NCI-H446 (cell line): ENCODE measurements at regions not wholly inside any gene's neighbourhood (a gene's known extent, or its start where the extent isn't known, plus 50 kb on each side); places are given as distances from the start of the nearest gene placed in this dataset.
A peak's percentile ranks its signal among the peaks of the same experiment; 100 is the strongest.

Experiments
- DNase-seq, 2 experiments: peaks; one replicate each; lab custom pipeline; 2025; lab: John Stamatoyannopoulos, UW

GRCh38 chr1:229819091-229819490 is 193.0 kb downstream of the URB2 start:
- no peak for DNase-seq

DNA sequence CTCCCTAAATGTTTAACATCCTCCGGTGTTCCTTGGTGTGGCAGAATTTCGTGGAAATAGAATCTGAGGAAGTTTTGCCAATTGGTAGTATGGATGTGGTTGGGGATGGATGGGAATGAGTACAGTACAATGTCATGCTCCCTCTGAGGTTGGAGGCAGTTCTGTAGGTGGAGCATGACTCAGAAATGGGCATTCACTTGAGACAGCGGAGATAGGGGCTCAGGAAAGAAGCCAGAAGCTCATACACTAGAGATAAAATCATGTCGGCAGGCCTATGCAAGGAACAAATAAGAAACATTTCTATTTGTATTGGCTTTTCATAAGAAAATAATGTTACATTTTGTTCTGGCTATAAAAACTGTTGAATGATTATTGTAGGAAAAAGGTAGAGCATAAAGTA is 196.0 kb downstream of the URB2 start:
- no peak for DNase-seq

DNA sequence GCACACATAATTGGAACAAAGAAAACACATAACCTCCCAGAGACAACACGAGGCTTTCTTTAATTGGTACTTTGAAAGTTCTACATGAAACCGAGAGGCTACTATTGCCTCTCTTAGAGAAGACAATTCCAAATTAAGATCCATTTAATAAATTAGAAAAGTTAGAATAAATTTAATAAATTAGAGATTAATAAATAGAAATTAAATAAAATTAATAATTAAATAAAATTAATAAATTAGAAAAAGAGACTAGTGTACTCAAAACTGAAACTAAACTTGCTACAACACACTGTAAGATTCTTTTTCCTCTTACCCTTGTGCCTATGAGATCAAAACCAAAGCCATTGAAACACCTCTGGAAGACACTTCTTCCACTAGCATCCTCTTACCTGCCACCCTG is 199.0 kb downstream of the URB2 start:
- DNase-seq = no peak

DNA sequence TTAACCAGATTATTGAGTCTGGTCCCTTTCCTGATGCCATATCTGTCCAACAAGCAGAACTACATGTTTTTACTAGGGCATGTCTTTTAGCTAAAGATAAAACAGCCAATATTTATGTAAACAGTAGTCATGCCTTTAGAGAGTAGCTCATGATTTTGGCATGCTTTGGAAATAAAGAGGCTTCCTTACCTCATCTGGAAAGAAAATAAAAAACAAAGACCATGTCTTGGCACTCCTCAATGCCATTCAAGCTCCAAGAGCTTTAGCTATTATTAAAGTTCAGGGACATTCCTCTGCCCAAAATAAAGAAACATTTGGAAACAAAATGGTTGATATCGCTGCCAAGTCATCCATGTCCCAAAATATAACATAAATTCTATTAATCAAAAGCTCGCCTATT is 202.4 kb downstream of the URB2 start:
- no peak for DNase-seq

GRCh38 chr1:229832695-229833094 is 206.6 kb downstream of the URB2 start:
- DNase-seq = no peak

- DNase-seq = no peak
These were observed 208.2 kb downstream of the URB2 start for GRCh38 chr1:229834230-229834629.

DNA sequence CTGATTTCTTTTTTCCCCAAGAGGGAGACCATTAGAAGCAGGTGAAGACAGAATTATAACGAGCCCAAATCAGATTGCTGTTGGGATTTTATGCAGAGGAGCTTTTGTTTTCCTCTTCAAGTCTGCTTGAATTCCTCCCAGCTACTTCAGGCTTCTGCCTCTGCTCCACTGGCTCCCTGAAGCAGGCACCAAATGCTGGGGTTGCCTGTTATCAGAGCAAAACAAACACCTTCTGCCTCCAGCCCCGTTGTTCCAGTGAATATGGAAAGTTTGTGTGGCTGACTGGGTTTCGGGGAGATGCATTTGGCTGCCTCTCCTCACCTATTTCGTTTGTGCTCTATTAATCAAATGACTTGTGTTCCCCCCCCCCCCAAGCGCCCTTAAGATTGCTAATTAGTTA is 209.2 kb downstream of the URB2 start:
- no peak for DNase-seq

DNA sequence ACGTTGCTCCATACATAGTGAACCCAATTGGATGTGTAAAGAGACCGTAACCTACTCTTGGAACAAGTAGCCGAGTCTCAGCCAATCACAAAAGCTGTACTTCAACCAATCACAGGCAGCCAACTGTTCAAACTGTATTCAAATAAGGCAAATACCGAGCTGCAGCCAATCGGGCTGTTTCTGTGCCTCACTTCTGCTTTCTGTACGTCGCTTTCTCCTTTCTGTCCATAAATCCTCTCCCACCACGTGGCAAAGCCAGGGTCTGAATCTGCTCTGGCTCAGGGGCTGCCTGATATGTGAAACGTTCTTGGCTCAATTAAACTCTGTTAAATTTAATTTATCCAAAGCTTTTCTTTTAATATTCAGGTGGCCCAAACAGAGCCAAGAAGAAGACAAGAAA is 210.3 kb downstream of the URB2 start:
- DNase-seq = no peak

DNA sequence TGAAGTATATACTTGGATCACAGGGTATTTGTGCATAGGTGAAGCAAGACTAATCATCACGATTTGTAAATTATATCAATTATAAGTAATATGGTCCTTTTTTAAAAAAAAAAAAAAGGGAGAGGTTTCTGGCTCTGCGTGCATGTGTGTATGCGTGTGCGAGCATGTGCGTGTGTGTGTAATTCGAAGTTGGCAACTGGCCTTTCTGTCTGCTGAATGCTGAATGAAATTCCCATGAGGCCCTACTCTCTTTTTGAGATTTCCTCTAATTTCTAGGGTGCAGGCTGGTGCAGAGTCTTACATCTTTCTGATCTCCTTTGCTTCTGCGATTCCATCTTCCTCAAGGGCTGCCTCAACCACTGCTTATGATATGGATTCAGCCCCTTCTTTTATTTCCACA is 212.2 kb downstream of the URB2 start:
- no peak for DNase-seq

GRCh38 chr1:229839800-229840199 is 213.8 kb downstream of the URB2 start:
- DNase-seq = no peak

DNA sequence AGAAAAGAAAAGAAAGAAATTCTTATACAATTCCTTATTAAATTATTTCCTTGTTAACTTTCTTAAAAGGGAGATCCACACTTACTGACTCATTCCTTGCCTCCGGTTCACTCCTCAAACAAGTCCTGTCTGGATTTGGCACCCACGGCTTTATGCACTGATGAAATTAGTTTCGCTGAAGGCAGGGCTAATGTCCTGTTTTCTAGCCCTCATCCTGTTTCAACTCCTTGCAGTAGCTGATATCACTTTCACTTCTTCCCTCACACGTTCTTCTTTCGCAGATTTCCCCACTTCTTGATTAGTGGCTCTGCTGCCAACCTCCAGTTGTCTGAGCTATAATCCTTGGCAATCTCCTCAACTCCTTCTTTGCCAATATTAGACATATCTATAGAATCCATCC is 215.2 kb downstream of the URB2 start:
- no peak for DNase-seq

DNA sequence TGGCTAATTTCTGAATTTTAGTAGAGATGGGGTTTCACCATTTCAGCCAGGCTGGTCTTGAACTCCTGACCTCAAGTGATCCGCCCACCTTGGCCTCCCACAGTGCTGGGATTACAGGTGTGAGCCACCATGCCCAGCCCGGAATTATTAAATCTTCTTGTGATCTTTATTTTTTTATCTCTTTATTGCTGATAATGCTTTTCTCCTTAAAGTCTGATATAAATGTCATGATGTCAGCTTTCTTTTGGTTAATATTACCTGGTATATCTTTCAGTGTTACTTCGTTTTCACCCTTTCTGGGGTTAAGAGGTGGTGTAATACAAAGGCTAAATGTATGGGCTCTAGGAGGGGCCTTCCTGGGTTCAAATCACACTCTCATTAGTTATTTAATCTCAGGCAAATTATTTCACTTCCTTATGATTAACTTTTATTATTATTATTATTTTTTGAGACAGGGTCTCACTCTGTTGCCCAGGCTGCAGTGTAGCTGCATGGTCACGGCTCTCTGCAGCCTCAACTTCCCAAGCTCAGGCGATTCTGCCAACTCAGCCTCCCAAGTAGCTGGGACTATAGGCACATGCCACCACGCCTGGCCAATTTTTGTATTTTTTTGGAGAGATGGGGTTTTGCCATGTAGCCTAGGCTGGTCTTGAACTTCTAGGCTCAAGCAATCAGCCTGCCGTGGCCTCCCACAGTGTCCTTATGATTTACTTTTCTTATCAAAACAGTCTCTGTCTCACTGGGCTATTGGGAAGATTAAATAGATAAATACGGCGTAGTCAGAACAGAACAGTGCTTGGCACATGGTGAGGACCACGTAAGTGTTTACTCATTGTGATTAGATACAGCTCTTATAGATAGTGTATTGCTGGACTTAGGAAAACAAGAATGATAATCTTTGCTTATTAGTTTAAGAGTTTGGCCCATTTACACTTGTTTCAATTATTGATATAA is 216.5 kb downstream of the URB2 start:
- DNase-seq = no peak

- DNase-seq = peak in 1 of 2 experiments; percentile 29
These were observed 217.7 kb downstream of the URB2 start for GRCh38 chr1:229843627-229844238.

DNA sequence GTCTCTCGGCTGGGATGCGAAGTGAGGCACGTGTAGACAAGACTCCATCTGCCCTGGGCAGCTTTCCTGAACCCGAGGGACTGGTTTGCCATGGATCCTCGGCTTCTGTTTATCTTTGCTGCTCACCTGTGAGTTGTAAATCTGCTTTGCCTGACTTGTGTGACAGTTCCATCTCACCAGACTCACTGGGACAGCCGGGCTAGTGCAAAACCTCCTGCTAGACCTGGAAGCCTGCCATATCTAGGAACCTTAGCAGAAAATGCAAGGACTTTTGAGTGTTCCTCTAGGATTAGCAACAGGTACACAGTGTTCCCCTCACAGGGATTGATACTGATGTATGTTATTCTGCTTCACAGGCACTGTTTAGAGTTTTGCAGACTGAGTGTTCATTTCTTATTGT is 218.6 kb downstream of the URB2 start:
- no peak for DNase-seq

DNA sequence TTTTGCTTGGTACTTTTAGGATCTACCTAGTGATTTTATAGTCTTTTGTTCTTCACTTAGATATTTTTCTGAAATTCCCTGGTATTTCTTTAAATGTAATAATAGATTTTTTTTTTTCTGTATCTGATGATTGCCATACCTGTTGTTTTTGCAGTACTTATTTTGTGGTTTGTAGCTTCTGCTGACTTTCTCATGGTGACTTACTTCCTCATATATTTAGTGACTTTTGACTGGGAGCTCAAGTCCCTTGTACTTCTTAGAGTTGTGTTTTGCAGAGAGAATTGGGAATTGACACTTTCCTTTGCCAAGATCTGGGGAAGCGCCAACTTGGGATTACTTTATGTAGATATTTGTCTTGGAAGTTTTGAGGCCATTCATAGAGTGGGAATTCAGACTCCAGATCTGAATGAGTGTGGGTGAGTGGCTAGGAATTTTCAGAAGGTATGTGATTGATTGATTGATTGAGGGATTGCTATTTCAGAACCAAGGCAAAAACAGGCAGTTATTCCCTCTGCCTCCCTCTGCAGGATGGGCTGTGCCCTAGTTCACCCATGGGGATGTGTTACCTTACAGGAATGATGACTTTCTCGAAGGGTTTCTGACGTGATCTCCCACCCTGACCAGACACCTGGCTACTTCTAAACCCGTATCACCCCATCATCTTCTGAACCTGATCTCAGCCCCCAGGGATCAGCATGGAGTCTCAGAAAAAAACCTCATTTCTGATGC is 219.5 kb downstream of the URB2 start:
- no peak for DNase-seq

DNA sequence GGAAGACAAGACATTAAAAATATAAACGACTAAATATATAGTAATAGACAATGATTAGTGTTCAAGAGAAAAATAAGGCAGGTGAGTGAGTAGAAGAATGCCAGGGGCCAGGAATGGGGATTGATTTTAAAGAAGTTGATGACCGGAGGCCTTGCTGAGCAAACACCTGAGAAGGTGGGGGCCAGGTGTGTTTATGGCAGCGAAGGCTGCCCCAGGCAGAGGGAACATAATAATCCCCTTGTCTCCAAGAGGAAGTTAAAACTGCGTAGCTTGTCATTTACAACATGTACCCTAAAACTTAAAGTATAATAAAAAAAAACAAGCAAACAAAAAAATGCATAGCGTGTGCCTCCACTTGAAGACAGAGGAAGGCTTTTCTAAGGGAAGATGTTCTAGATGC is 220.3 kb downstream of the URB2 start:
- no peak for DNase-seq

GRCh38 chr1:229848752-229849677 is 218.0 kb upstream of the GALNT2 start:
- DNase-seq = peak in 1 of 2 experiments; percentile 38

DNA sequence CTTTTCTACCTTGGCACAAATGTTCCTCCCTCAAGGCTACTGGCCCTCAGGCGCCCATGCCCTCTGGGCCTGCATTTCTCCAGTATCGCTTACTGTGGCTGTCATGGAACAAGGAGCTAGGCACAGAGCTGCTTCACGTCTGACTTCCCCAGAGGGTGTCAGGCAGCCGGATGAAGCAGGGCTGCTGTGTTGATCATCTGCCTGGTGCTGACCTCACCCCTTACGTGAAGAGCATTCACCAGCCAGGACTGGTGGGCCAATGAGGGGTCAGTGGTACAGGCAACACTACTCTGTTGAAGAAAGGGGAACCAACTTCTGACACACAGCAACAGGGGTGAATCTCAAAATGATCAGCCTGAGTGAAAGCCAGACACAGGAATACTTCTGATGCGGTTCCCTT is 215.5 kb upstream of the GALNT2 start:
- no peak for DNase-seq

- no peak for DNase-seq
These were observed 213.3 kb upstream of the GALNT2 start for GRCh38 chr1:229853751-229854150.

- no peak for DNase-seq
These were observed 212.4 kb upstream of the GALNT2 start for GRCh38 chr1:229854620-229855019.

- no peak for DNase-seq
These were observed 210.9 kb upstream of the GALNT2 start for GRCh38 chr1:229856009-229856650.
